ENCODE measurements at regions not wholly inside any gene's neighbourhood (a gene's known extent, or its start where the extent isn't known, plus 50 kb on each side); places are given as distances from the start of the nearest gene placed in this dataset.

DNA sequence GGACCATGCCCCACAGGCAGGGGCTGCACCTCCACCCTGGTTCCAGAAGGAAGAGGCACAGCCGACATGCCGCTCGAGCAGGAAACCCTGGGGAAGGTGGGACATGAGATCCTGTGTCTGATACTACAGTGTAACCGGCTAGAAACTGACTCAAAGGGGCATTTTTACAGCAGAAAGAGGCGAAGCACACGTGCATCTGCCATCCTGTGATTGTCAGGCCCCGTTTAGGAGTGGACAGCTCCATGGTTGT is 62.7 kb downstream of the SIK1 start:
- peaks cover 38 to 47% (median 44%) of the 10 kb centered on the region in 3 donors for H3K4me1 Mint-ChIP-seq
- peak overlapping the region in 5 of 6 donors; percentile 52 to 96 (median 87) for H3K27ac Mint-ChIP-seq
- no peak for ATAC-seq (ENCODE audit: low read depth in 2 of 2)

GRCh38 chr21:43363506-43364260 is 63.2 kb downstream of the SIK1 start:
- Mint-ChIP-seq H3K27me3 (peaks cover 0 to 5% (median 0%) of the 10 kb centered on the region in 3 donors), H3K4me1 (peaks cover 40 to 47% (median 47%) of the 10 kb centered on the region in 3 donors), H3K9me3 (no peaks in the 10 kb centered on the region), H3K27ac (peak overlapping the region in 5 of 6 donors; percentile 52 to 100 (median 96)), H3K4me3 (peak overlapping the region in 1 of 8 donors; percentile 67), H3K36me3 (no peaks in the 10 kb centered on the region)
- DNase-seq (no peak), ATAC-seq (ENCODE audit: low read depth in 2 of 2) (no peak)

More for the DNA sequence above, 62.7 kb downstream of the SIK1 start:
- H3K36me3 Mint-ChIP-seq, result no peaks in the 10 kb centered on the region
- no peaks in the 10 kb centered on the region for H3K9me3 Mint-ChIP-seq
- peaks cover 0 to 5% (median 0%) of the 10 kb centered on the region in 3 donors for H3K27me3 Mint-ChIP-seq
- peak overlapping the region in 1 of 8 donors; percentile 20 for H3K4me3 Mint-ChIP-seq
- DNase-seq, result no peak

DNA sequence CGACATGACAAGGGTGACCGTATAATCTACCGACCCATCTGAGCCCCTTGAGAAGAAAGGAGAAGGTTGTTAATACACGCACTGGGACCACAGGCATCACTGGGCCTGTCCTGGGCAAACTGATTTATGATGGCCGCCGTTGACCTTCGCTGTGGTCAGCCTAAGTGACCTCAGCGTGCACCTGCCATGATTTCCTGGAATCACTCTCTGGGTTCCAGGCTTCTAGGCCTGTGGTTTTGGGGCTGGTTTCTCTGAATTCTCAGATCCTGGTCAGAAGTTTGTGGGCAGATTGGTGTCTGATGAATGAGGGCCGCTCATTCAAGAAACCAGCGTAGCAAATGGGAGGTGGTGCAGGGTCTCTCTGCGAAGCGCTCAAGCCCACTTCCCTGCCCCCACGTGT is 64.0 kb downstream of the SIK1 start:
- peaks cover 0 to 5% (median 0%) of the 10 kb centered on the region in 3 donors for H3K27me3 Mint-ChIP-seq
- H3K9me3 Mint-ChIP-seq, result no peaks in the 10 kb centered on the region
- peak overlapping the region; percentile 67 to 93 (median 86) for H3K4me3 Mint-ChIP-seq
- no peaks in the 10 kb centered on the region for H3K36me3 Mint-ChIP-seq
- ATAC-seq (ENCODE audit: low read depth in 2 of 2) (no peak), DNase-seq (peak; percentile 33)
- peak overlapping the region; percentile 96 to 100 (median 100) for H3K27ac Mint-ChIP-seq
- peaks cover 41 to 53% (median 50%) of the 10 kb centered on the region in 3 donors for H3K4me1 Mint-ChIP-seq

GRCh38 chr21:43362321-43362791 is 64.6 kb downstream of the SIK1 start:
- Mint-ChIP-seq H3K9me3 (no peaks in the 10 kb centered on the region), H3K4me1 (peaks cover 38 to 54% (median 51%) of the 10 kb centered on the region in 3 donors), H3K4me3 (peak overlapping the region; percentile 67 to 93 (median 86)), H3K36me3 (no peaks in the 10 kb centered on the region), H3K27ac (peak overlapping the region; percentile 96 to 100 (median 100)), H3K27me3 (peaks cover 0 to 5% (median 0%) of the 10 kb centered on the region in 3 donors)
- peak; percentile 97 for DNase-seq
- ATAC-seq (ENCODE audit: low read depth in 2 of 2), result peak; percentile 83

GRCh38 chr21:43361493-43362296 is 65.2 kb downstream of the SIK1 start:
- Mint-ChIP-seq H3K27ac (peak overlapping the region; percentile 96 to 100 (median 100)), H3K4me1 (peaks cover 34 to 54% (median 47%) of the 10 kb centered on the region in 3 donors), H3K4me3 (peak overlapping the region; percentile 67 to 93 (median 86)), H3K27me3 (peaks cover 0 to 5% (median 0%) of the 10 kb centered on the region in 3 donors), H3K36me3 (no peaks in the 10 kb centered on the region), H3K9me3 (no peaks in the 10 kb centered on the region)
- DNase-seq, result peak; percentile 80
- ATAC-seq (ENCODE audit: low read depth in 2 of 2), result peak; percentile 65 to 66

DNA sequence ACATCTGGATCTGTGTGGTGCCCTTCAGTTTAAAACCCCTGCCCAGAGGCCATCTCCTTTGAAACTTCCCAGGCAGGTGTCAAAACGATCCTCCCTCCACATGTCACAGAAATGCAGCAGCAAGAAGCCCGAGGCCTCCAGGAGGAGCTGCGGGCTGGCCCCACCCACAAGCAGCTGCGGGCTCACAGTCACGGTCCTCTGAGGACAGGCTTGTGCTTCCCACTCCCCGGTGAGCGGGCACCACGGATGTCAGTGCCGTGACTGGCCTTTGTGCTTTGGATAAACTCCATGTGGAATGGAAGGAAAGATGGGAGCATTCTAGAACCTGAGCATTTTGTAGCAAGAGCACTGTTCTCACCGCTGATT is 65.8 kb downstream of the SIK1 start:
- Mint-ChIP-seq H3K4me3 (peak overlapping the region; percentile 67 to 93 (median 86)), H3K27ac (peak overlapping the region; percentile 96 to 100 (median 100)), H3K36me3 (no peaks in the 10 kb centered on the region), H3K4me1 (peaks cover 33 to 57% (median 45%) of the 10 kb centered on the region in 3 donors), H3K27me3 (peaks cover 0 to 4% (median 0%) of the 10 kb centered on the region in 3 donors), H3K9me3 (no peaks in the 10 kb centered on the region)
- ATAC-seq (ENCODE audit: low read depth in 2 of 2) (peak in 1 of 2 donors; percentile 4), DNase-seq (peak; percentile 46)

- no peaks in the 10 kb centered on the region for H3K36me3 Mint-ChIP-seq
- H3K9me3 Mint-ChIP-seq, result no peaks in the 10 kb centered on the region
- DNase-seq, result no peak
- no peaks in the 10 kb centered on the region for H3K27me3 Mint-ChIP-seq
- ATAC-seq (ENCODE audit: low read depth in 2 of 2), result no peak
- H3K4me3 Mint-ChIP-seq, result peak overlapping the region in 6 of 8 donors; percentile 15 to 93 (median 86)
- H3K4me1 Mint-ChIP-seq, result peaks cover 31 to 54% (median 45%) of the 10 kb centered on the region in 3 donors
- H3K27ac Mint-ChIP-seq, result peak overlapping the region; percentile 96 to 100 (median 100)
Observed at GRCh38 chr21:43360441-43361126, 66.3 kb downstream of the SIK1 start.

DNA sequence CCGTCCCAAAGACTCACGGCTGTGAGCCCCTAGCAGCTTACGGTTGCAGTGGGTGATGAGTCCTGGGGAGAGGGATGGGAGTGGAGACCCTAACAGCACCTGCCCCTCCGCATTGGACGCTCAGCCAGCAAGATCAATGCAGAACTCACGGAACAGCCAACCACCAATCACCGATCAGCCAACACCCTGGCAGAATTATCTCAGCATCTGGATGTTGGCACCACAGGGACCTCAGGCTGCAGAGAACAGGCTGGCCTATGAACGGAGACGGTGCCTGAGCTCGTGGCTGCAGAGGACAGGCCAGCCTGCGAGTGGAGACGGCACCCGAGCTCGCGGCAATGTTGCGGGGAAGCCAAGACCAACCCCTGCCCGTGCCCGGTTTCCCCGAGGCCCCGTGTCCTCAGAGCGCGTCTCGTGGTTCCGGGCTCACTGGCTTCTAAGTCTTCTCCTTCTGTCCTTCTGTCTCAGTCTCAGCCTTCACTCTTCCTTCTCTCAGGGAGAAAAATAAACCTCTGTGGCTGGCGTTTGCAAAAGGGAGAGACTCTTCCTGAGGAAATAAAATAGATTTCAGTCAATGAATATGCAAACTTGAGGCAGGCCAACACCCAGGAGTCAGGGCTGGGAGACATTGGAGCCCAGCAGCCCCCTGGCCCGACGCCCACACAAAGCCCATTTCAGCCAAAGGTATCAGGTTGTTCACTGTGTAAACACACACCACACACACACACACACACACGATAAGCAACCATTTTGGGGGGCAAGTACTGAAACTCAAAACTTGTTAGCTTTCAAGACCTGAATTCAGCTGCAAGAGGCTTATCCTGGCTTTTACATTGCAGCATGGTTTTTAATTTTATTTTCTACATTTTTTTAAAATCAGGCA is 67.8 kb downstream of the SIK1 start:
- peak overlapping the region in 5 of 8 donors; percentile 8 to 72 (median 13) for H3K4me3 Mint-ChIP-seq
- ATAC-seq (ENCODE audit: low read depth in 2 of 2) (no peak), DNase-seq (no peak)
- no peaks in the 10 kb centered on the region for H3K9me3 Mint-ChIP-seq
- no peaks in the 10 kb centered on the region for H3K27me3 Mint-ChIP-seq
- H3K36me3 Mint-ChIP-seq, result no peaks in the 10 kb centered on the region
- peak overlapping the region; percentile 82 to 96 (median 90) for H3K27ac Mint-ChIP-seq
- H3K4me1 Mint-ChIP-seq, result peaks cover 40 to 63% (median 53%) of the 10 kb centered on the region in 3 donors

DNA sequence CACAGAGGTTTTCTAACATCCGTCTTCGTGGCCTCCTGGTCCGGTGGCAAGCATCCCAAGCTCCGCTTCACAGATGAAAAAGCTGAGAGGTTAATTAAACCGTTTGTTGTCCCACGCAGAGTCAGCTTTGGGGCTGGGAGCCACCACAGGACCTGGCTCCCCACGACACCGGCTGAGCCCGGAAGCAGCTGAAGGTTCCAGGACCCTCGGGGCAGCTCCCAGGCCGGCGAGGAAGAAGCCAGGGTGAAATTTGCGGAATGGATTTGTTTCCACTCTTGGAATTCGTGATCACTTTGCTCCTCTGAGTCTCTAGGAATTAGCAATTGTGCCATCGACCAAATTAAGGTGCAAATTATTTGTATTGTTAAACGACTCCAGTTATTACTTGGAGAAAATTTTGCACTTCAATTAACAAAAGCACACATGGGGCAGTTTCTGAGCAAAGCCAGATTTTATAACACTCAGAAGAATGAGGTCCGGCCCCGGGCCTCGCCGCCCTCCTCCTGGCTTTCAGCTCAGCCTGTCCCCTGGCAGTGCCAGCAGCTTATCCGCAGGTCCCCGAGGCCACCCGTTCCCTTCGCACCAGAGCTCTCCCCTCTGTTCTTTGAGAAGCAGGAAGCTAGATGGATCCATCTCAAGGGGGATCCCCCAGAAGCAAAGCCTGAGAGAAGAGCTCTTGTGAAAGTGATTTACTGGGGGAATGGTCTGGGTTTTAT is 69.1 kb downstream of the SIK1 start:
- no peak for ATAC-seq (ENCODE audit: low read depth in 2 of 2)
- Mint-ChIP-seq H3K9me3 (no peaks in the 10 kb centered on the region), H3K4me1 (peaks cover 43 to 63% (median 55%) of the 10 kb centered on the region in 3 donors), H3K36me3 (no peaks in the 10 kb centered on the region), H3K27ac (peak overlapping the region in 4 of 6 donors; percentile 44 to 96 (median 79)), H3K27me3 (no peaks in the 10 kb centered on the region), H3K4me3 (peak overlapping the region in 2 of 8 donors; percentile 34 to 42)
- DNase-seq, result no peak

DNA sequence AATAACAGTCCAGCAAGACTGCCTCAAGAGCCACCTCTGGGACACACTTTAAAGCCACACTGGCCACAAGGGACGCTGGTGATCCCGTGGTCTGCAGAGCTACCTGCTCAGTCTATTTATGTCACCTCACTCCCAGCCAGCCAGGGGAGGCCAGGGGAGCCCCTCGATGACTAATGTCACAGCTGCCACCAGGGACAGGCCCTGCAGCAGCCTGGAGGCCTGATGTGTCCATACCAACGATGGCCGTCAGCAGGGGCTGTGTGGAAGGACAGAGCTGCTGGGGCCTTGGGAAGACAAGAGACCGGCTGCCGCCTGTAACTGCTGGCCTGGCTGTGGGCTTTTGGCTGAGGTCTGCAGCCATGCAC is 71.0 kb downstream of the SIK1 start:
- no peaks in the 10 kb centered on the region for H3K36me3 Mint-ChIP-seq
- H3K9me3 Mint-ChIP-seq, result no peaks in the 10 kb centered on the region
- DNase-seq (no peak), ATAC-seq (ENCODE audit: low read depth in 2 of 2) (no peak)
- H3K27me3 Mint-ChIP-seq, result no peaks in the 10 kb centered on the region
- H3K4me3 Mint-ChIP-seq, result no peak overlapping the region
- peak overlapping the region in 1 of 6 donors; percentile 96 for H3K27ac Mint-ChIP-seq
- H3K4me1 Mint-ChIP-seq, result peaks cover 34 to 59% (median 38%) of the 10 kb centered on the region in 3 donors

GRCh38 chr21:43355266-43355924 is 71.5 kb downstream of the SIK1 start:
- DNase-seq, result no peak
- Mint-ChIP-seq H3K4me3 (peak overlapping the region in 2 of 8 donors; percentile 12 to 32), H3K4me1 (peaks cover 32 to 57% (median 35%) of the 10 kb centered on the region in 3 donors), H3K27me3 (no peaks in the 10 kb centered on the region), H3K36me3 (no peaks in the 10 kb centered on the region), H3K9me3 (no peaks in the 10 kb centered on the region), H3K27ac (peak overlapping the region in 5 of 6 donors; percentile 0 to 96 (median 56))
- no peak for ATAC-seq (ENCODE audit: low read depth in 2 of 2)

Measured in naive B cell (primary cell).